CD4-positive, alpha-beta T cell treated with Interferon alpha-2 for 1 hour (primary cell): ENCODE measurements at regions not wholly inside any gene's neighbourhood (a gene's known extent, or its start where the extent isn't known, plus 50 kb on each side); places are given as distances from the start of the nearest gene placed in this dataset.

ENCODE experiments used
- DNase-seq, 2 donors: peaks; one replicate each; pipeline ENCODE4 v3.0.0-alpha.2; 2020 to 2022

DNA sequence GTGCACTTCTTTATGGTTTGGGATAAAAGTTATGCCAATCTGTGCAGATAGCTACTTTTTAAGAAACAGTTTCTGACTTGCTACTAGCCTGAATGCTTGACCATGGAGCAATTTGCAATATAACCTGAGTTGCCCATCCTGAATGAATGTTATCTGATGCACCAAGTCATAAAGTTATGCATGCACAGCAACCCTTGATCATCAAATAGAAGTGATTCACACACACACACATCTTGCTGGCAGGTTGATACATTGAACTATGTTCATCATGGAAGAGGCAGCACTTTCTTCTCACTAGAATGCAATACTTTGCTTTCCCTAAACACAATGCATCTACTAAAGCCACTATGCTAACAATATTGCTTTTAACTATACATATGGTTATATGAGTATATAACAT lies 311.5 kb downstream of the RFC3 start:
- no peak for DNase-seq

GRCh38 chr13:34137200-34137599 lies 319.3 kb downstream of the RFC3 start:
- no peak for DNase-seq

DNA sequence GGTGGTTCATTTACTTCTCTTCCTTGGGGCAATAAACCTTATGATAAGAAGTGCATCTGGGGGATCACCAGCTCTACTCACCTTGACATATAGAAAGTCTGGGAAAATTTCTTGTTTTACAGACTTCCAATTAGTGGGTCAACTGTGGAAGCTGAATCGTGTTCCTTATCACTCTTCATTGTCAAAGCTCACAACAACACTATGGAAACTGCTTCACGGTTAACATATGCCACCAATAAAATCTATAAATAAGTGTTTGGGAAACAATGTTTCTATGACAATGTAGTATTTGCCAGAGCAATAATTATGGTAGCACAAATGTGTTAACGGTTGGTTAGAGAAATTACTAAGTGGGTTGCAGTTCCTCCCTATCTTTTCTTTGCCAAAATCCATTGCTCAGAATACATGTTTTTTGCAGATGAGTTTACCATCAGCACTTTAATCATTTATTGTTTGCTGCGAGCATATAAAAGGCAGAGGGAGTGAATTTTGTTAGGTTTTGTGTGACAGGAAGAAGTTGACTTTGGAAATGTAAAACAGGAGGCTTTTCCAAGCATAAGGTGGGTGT lies 321.8 kb downstream of the RFC3 start:
- no peak for DNase-seq

DNA sequence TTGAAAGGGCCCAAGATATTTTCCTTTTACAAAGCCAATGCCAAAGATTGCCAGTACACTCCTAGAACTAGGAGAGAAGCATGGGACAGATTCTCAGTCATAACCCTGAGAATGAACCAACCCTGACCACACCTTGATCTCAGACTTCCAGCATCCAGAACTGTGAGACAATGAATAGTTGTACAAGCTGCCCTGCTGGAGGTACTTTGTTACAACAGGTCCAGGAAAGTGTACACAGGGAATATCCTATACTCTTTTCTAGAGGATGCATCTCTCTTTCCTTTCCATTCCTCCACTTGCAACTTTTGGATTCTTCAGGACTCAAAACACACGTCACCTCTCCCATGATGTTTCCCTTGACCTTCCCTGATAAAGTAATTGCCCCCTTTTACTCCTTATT lies 325.7 kb downstream of the RFC3 start:
- no peak for DNase-seq

DNA sequence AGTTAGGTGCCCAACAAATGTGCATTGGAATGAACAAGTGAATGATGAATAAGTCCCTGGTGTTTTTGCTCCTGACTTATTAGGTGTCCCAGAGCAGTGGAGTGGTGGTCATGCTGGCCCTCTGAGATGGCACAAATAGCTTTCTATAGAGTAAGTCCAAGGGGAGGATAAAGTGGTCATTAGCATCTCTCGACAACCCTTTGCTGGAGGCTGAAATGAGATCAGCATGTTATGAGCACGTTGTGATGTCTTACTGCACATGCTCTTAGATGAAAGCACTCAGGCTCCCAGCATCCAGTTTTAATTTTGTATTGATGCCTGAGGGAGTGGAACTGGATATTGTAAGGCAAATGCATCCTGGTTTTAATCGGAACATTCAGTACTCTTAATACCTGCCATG lies 326.2 kb downstream of the RFC3 start:
- DNase-seq, result no peak

GRCh38 chr13:34145061-34145460 lies 327.1 kb downstream of the RFC3 start:
- DNase-seq, result no peak

DNA sequence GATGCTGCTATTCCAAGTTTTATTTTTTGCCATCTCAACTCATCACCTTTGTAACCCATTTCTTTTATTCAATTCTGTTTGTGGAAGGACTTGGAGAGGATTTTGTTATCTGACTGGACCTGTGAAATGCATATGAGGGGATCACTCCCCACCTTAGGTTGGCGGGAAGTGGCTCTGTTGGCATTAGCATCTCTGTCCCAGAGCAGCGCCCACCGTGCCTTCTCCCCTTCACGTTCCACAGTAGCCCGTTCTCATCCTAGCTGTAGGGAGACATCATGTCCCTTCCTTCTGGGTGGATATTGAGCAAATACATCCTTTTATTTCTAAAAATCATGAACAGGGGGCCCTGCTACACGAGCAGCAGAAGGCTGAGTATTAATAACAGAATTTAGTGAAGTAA lies 330.4 kb downstream of the RFC3 start:
- DNase-seq, result no peak

- DNase-seq, result no peak
Observed at GRCh38 chr13:34151885-34152284, 333.9 kb downstream of the RFC3 start.

GRCh38 chr13:34152409-34152808 lies 334.5 kb downstream of the RFC3 start:
- no peak for DNase-seq

DNA sequence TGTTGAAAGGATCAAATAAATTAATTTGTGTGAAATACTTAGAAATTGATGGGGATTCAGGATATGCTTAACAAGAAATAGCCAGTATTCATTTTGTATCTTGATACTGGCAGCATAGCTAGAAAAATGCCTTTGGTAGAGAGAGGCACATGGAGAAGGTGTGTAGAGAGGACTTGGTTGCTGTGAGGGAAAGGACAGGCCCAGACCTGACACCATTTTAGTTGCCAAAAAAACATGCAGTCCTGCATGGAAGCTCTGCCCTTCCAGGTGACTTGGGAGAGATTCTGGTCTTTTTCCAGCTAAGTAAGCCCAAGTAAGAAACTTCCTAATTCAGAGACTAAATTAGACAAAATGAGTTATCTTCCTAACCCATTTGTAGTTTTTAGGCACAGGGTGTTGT lies 335.0 kb downstream of the RFC3 start:
- no peak for DNase-seq

- DNase-seq, result no peak
Observed at GRCh38 chr13:34153428-34154180, 335.7 kb downstream of the RFC3 start.

- DNase-seq, result no peak
Observed at GRCh38 chr13:34155931-34156607, 338.1 kb downstream of the RFC3 start.

- peak; percentile 0 to 24 for DNase-seq
Observed at GRCh38 chr13:34156841-34157365, 339.0 kb downstream of the RFC3 start.

DNA sequence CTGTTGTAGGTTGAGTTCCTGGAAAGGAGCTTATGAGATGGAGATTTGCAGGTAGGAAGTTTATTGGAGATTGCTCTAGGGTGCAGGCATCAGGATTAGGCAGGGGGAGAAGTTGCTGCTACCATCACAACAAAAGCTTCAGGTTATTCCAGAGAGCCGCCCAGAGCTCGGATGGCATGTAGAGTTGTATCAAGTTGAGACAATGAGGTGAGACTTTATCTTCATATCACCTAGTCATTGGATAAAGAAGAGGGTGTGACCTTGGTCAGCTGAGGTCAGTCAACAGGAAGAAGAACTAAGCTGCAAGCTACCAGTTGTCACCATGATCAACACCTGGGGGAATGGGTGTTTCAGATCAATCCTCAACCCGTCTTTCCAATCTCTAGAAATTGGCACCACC lies 342.0 kb downstream of the RFC3 start:
- no peak for DNase-seq

GRCh38 chr13:34161931-34162543 lies 344.1 kb downstream of the RFC3 start:
- DNase-seq, result no peak

DNA sequence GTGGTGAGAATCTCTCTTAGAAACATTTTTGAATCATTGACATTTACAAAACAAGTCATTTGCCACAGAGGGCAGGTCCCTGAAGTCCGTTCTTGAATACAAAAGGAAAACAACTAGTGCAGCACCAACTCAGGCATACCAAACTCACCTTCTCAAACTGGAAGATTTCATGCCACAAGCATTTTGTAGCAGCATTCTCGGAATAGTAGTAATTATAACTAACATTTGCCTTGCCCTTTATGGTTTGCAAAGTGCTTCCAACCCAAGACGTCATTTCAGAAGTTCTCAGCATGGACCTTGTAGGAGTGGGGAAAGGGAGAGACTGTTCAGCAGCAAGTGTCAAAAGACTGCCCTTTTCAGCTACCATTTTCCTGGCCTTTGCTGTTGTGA lies 344.6 kb downstream of the RFC3 start:
- DNase-seq, result no peak

DNA sequence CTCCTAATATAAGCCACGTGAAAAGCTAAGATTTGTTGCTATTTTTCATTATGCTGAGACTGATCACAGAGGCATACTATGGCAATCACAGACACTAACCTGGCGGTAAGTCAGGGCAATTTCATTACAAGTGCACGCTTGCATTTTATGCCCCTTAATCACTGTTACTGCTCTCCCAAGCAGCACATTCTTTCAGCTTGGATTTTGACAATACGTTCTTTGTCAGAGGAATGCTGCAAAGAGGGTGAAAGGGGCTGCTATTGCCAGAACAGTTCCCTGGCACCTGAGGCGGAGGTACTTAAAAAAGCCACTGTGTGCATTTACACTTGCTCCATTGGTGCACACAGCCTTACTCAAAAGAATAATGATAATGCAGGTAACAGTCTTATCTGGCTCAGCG lies 346.6 kb downstream of the RFC3 start:
- DNase-seq, result no peak

- no peak for DNase-seq
Observed at GRCh38 chr13:34165158-34165557, 347.2 kb downstream of the RFC3 start.

- no peak for DNase-seq
Observed at GRCh38 chr13:34166406-34166805, 348.5 kb downstream of the RFC3 start.

GRCh38 chr13:34167347-34167746 lies 349.4 kb downstream of the RFC3 start:
- DNase-seq, result no peak

DNA sequence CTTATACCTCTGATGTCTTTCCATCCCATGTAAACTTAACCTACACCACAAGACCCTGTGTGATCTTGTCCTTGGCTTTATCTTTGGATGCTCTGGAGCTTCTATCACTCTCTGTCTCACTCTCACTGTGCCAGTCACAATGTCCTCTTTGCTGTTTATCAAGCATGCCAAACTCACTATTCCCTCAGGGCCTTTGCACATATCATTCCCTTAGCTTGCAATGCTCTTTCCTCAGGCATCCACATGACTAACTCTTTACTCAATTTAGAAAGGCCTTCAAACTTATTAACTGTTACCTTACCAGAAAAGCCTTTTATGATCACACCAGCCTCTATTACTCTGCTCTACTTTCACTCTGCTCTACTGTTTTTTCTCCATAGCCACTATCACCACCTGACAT lies 354.1 kb downstream of the RFC3 start:
- DNase-seq, result no peak

- DNase-seq, result no peak
Observed at GRCh38 chr13:34174671-34175145, 356.8 kb downstream of the RFC3 start.

DNA sequence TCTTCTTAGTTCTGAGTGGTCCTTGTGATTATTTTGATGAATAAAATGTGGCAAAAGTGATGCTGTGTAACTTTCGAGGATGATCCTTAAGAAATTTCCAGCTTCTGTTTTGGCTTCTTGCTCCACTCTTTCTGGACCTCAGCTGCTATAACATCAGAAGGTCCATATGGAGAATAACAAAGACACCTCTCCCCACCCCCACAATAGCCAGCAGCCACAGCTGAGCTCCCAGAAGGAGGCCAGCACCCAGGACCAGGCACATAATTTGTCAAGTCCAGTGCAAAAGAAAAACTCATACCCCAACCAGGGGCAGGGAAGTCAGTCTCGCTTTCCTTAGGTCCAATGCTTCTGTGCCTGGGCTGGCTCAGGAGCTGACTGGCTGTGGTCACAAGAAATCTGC lies 357.6 kb downstream of the RFC3 start:
- no peak for DNase-seq

GRCh38 chr13:34176633-34177032 lies 358.7 kb downstream of the RFC3 start:
- no peak for DNase-seq
